HG02938 (cell line): ENCODE measurements at regions not wholly inside any gene's neighbourhood (a gene's known extent, or its start where the extent isn't known, plus 50 kb on each side); places are given as distances from the start of the nearest gene placed in this dataset.

Experiments
- ATAC-seq: cut with Tn5 transposase; IDR thresholded peaks from one replicate; pipeline ENCODE4 v1.9.1; 2021; ENCODE audit warnings: mild to moderate bottlenecking, moderate library complexity; ENCODE audit not compliant: unreplicated experiment

GRCh38 chr7:121575194-121575765 is 179.2 kb upstream of the FAM3C start:
- no peak for ATAC-seq

DNA sequence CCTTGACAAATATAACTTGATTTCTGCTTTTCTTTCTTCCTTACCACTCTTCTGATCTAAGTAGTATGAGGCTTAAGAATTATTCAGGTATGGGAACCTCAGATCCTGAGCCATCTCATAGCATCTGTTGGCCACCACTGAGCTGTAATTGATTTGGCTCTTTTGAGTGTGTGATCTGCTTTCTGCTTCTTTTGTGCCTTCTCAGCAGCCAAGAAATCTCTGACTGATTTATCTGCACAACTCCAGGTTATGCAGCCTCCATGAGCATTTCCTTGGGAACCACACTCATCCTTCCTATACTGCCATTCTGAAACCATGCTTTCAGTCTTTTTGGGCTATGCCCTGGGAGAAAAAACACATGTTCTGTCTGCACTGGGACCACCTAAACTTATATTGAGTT is 178.0 kb upstream of the FAM3C start:
- no peak for ATAC-seq

DNA sequence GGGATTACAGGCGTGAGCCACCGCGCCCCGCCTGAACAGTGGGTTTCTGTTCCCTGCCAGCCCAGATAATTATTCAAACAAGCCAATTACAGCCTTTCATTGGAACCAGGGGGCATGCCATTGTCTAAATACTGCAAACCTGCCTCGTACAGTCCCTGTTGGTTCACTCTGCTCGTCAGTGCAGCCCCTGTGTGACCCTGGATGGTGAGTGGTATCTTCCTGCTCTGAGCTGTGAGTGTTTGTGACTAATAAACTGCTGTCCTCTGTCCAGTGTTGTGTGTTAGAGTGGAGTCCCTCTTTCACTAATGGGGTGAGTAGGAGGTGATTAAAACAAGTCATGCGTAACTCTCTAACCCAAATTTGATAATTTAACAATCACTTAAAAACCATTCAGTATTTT is 176.5 kb upstream of the FAM3C start:
- no peak for ATAC-seq

DNA sequence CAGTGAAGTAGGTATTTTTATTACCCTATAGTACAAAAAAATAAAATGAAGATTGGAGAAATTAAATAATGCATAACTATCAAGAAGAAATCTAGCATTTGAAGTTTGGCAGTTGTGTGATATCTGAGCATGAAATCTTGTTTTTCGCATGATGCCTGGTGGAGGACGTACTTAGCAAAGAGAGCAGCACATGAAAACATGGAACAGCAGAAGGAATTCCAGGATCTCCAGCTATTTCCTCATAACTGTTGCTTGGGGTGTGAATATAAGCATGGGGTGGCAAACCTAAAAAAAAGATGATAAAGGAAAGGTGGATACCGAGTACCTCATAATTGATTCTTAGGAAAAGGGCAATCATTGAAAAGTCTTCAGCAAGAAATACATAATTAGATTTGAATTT is 174.3 kb upstream of the FAM3C start:
- no peak for ATAC-seq

- no peak for ATAC-seq
Observed at GRCh38 chr7:121563177-121563576, 167.1 kb upstream of the FAM3C start.

- no peak for ATAC-seq
Observed at GRCh38 chr7:121562259-121562658, 166.2 kb upstream of the FAM3C start.

- no peak for ATAC-seq
Observed at GRCh38 chr7:121561717-121562116, 165.6 kb upstream of the FAM3C start.

DNA sequence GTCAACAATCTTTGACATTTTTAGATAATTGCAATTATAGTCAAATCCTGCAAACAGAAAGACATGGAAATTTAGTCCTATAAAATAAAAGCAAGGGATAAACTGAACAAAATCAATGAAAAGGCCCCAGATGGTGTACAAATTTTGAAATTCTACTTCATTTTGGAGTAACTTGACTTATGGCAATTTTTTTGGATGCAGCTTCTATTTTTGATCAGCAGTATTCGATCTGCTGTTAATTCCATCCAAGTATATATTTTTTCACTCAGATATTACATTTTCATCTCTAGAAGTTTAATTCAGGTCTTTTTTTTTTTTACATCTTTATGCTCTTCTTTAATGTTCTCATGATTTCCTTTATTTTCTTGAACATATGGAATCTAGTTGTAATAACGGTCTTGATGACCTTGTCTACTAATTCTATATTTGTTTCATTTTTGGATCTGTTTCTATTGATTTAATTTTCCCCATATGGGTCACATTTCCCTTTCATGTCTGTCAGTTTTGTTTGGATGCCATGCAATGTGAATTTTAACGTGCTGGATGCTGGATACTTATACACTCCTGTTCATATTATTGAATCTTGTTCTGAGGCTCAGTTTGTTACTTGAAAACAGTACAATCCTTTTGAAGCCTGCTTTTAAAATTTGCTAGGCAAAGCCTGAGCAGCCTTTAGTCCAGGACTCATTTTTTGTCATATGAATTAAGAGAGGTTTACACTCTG is 164.3 kb upstream of the FAM3C start:
- ATAC-seq = no peak

- no peak for ATAC-seq
Observed at GRCh38 chr7:121558288-121558687, 162.2 kb upstream of the FAM3C start.

- ATAC-seq = no peak
Observed at GRCh38 chr7:121557034-121557892, 161.2 kb upstream of the FAM3C start.

GRCh38 chr7:121555558-121555957 is 159.4 kb upstream of the FAM3C start:
- no peak for ATAC-seq

DNA sequence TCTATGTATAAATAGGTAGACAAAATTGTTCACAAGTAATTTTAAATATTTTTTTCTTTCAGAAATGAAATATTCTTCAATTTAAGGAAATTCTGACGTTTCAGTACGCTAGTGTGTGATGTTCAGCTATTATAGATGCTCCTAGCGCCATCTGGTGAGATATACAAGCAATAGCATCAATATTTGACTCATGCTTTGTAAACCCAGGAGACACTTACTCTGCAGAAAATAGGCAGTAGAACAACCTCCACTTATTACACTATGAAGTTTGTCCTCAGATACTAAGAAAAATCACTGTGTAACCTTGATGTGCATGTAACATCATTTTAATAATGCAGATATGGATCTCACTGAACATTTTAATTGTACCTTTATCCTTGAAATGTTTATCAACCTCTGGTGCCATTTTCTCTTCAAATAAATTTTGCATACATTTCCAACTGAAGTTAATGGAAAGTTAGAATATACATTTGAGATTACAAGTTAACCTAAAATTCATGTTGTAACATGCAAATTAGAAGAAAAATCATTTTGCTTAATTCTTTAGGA is 151.5 kb upstream of the FAM3C start:
- ATAC-seq = peak; percentile 72

DNA sequence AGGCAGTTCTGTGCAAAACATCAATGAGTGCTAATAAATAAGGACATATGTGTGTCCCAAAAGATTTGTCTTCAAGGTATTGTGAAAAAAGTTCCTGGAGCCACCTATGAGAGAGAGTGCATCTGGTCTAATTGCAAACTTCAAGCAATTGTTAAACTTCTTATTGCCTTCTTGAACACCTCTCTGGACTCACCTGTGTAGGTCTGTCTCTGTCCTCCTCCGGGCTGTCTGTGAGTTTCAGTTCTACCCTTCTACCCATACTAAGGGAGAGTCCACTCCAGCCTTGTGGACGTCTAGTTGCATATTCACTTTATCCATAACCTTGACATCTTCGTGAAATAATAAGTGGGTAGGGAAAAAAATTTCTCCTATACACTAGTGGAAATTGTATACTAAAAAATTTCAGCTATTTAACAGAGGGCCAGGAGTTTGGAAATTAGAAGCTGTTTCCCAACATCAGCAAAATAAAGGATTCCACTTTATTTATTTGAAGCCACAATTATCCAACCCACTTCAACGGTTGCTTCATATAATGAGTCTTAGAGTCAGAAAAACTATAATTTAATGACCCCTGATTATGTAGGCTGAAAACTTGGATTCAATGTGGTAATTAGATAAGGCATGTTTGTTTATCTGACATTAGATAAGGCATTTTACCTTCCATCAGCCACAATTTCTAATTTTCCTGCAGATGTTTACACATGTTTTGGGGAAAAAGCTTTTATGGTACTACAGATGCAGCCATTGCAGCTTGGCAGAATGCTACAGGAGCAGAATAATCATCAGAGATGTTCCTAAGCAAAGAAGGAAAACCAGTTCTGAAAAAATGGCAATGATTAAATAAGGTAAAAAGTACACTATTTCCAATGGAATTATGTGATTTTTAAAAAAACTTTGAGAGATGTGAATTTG is 150.8 kb upstream of the FAM3C start:
- no peak for ATAC-seq

DNA sequence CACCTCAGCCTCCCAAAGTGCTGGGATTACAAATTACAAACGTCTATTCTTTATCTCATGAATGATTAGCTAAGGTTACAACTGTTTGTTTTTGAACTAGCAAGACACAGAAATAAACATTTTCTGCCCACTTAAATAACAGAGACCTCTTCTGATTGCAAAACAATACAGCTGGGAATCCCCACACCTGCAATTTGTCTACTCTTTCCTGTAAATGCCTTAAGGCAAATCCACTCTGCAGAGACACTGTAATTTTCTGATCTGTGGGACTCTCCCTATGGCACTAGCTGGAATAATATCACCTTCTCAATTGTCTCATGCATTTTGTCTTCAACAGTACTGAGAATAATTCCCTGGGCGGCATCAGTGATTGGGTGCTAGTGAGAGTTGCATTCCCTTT is 149.3 kb upstream of the FAM3C start:
- ATAC-seq = no peak

GRCh38 chr7:121544726-121545125 is 148.6 kb upstream of the FAM3C start:
- peak; percentile 78 for ATAC-seq

- no peak for ATAC-seq
Observed at GRCh38 chr7:121544238-121544637, 148.1 kb upstream of the FAM3C start.

GRCh38 chr7:121541457-121541856 is 145.3 kb upstream of the FAM3C start:
- no peak for ATAC-seq

GRCh38 chr7:121540138-121540537 is 144.0 kb upstream of the FAM3C start:
- ATAC-seq = no peak

- no peak for ATAC-seq
Observed at GRCh38 chr7:121537031-121537430, 140.9 kb upstream of the FAM3C start.

DNA sequence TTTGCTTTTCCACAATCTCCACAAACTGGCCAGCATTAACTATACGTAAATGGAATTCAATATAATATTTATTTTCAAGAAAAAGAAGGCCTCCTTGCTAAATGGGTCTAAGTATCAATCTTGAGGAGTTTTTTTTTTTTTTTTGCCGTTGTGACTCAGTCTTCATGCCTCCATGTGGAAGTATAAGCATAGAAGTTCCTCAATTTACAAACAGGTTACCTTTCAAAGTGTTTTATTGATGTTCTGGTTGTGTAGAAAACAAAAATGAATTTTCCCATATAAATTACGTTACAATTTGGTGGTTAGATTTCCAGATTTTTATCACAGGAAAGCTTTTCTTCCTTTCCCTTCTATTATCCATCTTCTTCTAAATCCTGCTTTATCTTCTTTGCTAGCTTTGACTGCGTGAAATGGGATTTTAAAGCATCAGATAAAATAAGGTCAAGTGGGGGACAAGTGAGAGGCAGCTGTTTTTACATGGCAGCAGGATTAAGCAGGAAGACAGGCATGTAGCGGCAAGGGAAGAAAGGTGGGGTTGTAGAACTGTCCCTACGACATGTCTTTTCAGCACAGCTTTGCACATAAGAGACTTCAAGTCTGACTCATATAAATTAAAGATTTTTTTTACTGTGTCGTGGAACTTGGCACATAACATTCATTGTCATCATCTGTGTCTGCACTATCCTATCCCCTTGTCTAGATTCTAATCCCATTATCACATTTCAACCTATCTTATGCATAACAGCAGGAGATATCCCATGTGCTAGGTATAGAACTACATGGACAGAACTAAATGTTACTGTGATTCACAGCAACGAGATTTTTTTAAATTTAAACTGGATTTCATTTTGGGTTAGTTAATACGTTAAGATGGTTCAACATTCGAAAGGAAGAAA is 135.3 kb upstream of the FAM3C start:
- ATAC-seq = no peak
